SK-MEL-5 (cell line): ENCODE measurements at regions not wholly inside any gene's neighbourhood (a gene's known extent, or its start where the extent isn't known, plus 50 kb on each side); places are given as distances from the start of the nearest gene placed in this dataset.

Experiments
- DNase-seq: peaks from one replicate; pipeline ENCODE4 v3.0.0-alpha.2; 2016; ENCODE audit warnings: low read depth, low spot score
- in situ Hi-C: cut with HindIII; loops from 2 replicates; pipeline ENCODE4 v1.10.0; 2016; ENCODE audit warnings: low sequenced_read_pairs, high pct_unique_total_duplicates, low pct_unique_long_range_greater_than_20kb

DNA sequence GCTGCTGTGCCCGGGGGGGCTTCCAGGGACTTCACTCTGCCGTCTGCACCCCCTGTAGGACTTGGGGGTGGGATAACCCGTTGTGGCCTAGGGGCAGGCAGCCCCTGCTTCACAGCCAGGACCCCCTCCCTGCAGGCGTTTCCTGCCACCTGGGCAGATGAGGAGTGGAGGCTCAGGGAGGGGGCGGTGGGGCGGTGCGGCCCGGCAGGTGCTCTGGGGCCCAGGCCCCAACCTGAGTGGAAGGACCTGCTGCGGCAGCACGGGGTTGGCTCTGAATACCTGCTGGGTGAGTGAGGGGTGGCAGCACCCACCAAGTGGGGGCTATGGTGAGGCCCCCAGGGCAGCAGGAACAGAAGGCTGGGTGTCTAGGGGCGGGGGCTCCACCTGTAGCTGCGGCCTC, 78.6 kb upstream of the TTC34 start:
- in situ Hi-C loops = no loop called here
- DNase-seq = no peak

DNA sequence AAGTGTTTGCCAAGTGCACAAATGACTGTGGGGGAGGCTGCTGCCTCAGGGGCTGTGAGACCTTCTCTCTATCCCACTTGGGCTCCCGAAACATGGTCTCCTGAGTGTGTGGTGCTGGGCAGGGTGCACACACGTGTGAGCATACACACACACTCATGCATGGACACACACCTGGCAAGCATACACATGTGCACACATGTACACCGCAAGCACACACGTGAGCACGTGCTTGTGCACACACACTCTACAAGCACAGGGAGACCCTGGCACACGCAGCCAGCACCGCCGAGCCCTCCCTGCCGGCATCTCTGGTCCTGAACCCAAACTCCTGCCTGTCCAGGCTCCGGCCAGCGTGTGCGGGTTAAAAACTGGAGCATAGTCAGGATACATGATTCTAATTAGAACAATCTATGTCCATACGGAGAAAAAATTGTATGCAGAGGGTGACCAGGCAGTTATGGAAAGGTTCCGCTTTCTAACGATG, 79.4 kb upstream of the TTC34 start:
- in situ Hi-C loops = no loop called here
- DNase-seq = no peak

DNA sequence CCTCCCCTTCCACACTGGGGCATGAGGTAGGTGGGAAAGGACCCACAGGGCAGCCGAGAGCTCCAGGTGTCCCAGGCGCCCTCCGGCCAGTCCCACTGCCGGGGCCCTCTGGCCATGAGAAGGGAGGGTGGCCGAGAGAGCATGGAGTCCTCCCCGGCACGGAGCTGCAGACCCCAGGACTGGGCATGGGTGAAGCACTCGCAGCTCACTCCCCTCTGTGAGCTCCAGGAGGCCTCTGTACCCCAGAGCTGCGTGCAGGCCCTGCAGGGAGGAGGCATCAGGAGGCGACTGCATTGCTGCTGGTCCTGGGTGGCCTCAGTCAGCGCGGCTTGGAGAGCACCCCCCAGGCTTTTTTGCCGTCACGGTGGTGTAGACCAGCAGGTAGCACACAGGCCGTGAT, 80.1 kb upstream of the TTC34 start:
- in situ Hi-C loops = no loop called here
- no peak for DNase-seq

DNA sequence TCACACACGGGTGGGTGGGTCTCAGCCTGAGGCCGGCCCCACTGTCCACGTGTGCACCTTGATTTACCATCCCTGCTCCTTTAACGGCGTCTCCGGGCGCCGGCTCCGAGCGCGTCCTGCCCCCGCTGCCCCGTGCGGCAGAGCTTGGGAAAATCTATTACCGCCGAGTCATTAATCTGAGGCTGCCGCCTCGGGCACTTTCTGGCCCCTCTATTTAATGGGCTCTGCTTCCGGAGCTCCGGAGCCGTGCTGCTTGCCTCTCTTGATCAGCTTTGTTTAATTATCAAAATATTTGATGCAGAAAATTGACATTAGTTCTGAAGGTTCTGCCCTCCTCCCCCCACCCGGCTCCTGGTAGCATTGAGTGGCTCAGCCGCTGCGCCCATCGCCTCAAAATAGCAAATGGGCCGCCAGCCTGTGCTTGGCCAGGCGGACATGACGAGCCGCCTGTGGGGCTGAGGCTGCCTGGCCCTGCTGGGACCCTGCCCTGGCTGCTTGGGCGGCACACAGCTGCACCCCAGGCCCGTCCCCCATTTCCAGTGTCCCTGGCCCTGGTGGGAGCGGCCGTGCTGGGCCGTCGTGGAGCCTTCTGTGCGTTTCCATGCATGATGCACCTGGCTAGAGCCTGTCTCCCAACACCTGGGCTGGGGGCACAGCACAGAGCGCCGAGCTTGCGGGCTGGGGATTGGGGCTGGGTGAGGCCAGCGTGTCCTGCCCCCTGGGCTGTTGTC, 81.6 kb upstream of the TTC34 start:
- no peak for DNase-seq
- in situ Hi-C loops = no loop called here

DNA sequence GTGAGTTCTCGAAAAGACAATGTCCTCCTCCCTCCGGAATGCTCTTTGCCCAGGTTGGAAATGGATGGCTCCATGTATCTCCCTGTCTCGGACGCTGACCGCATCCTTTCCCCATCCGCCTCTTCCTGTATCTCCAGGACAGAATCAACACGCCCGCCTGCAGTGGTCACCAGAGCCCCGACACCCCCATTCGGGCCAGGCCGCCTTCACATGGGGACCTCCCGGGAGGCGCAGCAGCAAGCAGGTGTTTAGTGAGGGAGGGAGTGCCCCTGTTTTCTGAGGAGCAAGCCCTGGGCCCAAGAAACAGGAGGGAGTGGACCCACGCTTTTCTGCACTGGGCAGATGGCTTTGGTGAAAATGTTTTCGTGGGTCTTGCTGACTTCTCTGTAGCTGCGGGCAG, 83.5 kb upstream of the TTC34 start:
- DNase-seq = no peak
- in situ Hi-C loops = no loop called here

DNA sequence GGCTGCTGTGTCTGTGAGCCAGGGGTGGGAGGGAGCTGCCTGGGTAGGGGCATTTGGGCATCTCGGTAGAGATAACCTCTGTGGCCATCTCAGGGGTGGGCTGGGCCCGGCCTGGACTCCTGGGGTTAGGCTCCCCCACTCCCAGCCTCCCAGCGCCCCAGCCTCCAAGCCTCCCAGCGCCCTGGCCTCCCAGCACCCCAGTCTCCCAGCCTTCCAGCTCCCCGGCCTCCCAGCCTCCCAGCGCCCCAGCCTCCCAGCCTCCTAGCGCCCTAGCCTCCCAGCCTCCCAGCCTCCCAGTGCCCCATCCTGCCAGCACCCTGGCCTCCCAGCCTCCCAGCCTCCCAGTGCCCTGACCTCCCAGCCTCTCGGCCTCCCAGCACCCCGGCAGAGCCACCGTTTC, 85.1 kb upstream of the TTC34 start:
- in situ Hi-C loops = no loop called here
- no peak for DNase-seq

DNA sequence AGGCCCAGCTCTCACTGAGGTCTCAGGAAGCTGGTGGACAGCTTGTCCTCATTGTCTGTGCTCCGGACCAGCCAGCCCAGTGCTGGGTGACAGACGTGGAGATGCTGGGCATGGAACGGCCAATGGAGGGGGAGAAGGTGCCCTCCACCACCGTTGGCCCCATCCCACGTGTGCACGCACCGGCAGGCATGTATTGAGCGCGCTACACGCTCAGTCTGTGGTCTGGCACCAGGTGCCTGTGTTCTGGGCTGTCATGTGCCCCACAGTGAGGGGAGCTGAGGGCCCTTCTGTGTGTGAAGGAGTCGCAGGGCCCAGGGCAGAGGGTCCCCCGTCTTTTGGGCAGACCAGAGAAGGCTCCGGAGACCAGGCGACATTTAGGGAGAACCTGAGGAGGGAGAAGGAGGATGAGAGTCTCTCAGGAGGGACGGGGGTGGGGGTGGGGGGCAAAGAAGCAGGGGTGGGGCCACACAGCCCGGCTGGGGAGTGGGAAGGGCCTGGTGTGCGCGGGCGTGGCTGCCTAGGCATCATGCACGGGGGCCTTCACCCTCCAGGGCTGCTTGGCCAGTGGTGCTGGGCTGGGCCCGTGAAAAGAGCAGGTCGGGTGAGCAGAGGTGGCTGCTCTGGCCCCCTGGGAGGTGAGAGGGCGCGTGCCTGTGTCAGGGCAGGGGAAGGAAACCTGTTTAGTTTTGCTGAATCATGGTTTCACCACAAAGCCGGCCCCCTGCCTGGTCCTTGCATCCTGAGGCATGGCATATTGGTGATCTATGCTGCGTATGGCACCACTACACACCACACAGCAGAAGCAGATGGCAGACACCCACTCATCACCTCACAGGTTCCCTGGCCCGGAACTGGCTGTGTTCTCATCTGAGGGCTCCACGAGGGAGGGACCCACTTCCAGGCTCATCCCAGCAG, 86.7 kb upstream of the TTC34 start:
- no peak for DNase-seq
- in situ Hi-C loops = no loop called here

DNA sequence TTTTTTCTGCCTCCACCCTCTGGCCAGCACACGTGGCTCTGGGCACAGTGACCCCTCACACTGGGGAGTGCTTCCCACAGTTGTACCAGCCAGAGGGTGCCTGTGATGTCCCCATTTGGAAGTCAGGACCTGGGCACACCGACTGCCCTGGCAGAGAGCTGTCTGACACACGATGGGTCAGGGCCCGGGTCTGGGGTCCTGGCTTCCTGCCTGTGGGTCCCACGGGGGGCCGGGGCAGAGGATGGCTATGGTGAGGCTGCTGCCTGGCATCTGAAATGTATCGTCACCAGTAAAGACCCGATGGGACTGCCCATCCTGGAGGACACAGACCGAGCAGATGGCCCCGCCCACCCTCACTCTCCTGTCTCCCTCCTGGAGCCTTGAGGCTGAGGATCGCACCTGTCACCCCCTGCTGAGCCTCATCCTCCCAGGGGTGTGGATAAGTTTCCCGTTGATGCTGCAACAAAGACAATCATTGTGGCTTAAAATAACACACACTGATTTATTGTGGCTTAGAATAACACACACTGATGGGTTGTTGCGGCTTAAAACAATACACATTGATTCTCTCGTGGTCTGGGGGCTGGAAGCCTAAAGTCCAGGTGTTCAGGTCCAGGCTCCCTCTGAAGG, 88.8 kb upstream of the TTC34 start:
- in situ Hi-C loops = no loop called here
- no peak for DNase-seq

DNA sequence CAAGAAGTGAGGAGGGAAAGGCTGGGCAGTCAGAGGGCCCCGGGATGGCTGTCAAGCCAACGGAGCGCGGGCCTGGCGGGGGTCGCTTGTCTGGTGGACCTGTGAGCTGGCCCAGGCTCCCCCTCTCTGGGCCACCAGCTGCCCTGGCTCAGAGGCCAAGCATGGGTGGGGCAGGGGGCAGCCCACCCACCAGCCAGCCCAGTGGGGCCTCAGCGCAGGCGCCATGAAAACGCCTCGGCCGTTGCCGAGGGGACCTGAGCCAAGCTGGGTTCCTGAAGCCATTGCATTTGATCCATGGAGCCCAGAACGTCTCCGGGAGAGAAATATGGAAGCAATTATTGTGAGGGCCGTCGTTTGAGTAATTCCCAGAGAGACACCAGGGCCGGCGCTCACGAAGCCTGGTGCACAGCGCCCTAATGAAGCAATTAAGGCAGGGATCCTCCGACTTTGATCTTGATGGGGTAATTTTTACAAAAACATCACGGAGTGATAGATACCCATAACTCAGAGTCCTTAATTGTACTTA, 90.5 kb upstream of the TTC34 start:
- in situ Hi-C loops = no loop called here

DNA sequence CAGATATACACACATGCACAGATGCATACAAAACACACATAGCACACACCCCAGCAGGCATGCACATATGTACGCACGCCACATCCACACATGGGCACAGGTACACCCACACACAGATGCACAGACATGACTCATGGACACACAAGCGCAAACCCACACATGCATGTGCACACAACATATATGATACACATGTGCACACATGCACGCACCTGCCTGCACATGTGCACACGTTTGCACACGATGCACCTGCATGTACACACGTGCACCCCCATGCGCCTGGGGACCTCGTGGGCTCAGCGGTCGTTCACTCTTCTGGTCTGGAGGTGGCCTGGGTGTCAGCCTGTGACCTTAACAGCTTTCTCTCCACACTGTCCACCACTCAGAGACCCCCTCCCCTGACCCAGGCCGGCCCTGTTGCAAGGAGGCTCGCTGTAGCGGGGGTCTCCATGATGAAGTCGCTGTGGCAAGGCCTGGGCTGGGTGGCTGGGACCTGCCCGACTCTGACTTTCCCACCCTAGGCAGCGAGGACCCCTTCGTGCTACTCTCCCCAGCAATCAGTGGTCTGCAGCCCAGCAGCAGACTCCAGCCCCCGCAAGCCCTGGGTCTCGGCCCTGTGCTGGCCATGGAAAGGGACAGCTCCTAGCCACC, 92.1 kb upstream of the TTC34 start:
- in situ Hi-C loops = no loop called here
- no peak for DNase-seq

More for the DNA sequence above, 90.5 kb upstream of the TTC34 start:
- DNase-seq = no peak

DNA sequence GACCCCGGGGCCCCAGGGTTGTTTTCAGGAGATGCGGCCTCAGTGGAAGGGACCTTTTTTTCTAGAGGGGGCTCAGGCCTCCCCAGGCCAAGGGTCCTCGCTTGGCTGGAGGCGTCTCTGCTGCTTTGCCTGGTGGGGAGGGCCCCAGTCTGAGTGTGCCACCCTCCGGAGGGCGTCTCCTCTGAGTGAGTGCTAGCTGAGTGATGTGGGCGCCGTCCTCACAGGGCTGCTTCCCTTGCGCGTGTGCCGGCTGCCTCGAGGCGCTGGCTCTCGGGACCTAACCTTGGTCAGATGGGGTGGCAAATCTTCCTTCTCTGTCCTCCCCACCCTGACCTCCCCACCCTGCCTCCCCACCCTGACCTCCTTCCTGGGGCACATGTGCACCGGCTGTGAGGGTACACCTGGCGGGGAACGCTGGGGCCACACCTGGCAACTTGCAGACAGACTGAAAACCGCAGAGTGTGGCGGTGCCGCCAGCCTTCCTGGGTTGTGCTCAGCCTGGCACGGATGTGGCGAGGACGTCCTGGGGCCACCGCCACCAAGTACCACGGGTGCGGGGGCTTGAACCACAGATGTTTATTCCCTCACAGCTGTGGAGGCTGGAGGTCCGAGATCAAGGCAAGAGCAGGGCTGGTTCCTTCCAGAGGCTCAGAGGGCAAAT, 93.0 kb upstream of the TTC34 start:
- DNase-seq = no peak
- in situ Hi-C loops = no loop called here

DNA sequence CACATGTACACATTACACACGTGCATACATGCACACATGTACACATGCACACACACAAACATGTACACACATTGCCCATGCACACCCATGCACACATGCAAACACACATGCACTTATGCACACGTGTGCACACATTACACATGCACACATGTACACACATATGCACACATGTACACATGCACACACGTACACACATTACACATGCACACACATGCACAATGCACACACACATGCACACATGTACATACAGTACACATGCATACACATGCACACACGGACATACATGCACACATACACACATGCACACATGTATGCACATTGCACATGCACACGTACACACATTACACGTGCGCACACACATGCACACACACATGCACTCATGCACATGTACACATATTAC, 95.3 kb upstream of the TTC34 start:
- in situ Hi-C loops = no loop called here

DNA sequence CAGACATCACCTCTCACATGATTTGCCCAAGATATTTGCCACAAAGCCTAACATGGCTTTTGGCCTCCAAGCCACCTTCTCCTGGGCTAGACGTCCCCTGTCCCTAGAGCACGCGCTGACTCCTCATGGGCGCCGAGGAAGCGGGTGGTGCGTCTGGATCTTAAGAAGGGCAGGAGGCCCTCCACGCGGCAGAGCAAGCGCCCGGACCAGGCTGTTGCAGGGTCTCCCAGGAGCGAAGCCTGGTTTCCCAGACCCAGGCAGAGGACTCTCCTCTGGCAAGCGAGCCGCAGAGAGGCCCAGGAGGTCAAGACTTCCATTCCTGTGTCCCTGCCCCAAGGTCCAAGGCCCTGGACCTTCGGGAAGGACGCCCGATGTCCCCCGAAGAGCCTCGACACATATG, 101.7 kb upstream of the TTC34 start:
- in situ Hi-C loops = no loop called here
- DNase-seq = no peak

More for the DNA sequence above, 95.3 kb upstream of the TTC34 start:
- no peak for DNase-seq

DNA sequence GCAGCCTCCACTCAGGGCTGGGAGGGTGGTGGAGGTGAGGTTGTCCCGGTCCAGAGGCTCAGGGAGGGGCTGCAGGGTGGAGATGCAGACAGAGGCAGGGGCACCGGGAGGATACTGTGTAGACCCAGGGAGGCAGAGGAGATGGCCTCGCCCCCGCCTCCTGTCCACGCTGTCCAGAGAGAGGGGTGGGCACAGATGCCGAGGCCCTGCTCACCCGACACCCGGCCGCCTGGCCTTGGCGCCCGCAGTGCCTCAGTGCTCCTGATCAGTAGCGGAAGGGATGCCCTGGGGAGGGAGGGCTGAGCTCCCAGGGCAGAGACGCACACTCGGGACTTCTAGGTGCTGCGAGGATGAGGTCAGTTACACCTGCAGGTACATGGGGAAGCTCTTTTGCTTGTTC, 102.7 kb upstream of the TTC34 start:
- in situ Hi-C loops = no loop called here
- no peak for DNase-seq

DNA sequence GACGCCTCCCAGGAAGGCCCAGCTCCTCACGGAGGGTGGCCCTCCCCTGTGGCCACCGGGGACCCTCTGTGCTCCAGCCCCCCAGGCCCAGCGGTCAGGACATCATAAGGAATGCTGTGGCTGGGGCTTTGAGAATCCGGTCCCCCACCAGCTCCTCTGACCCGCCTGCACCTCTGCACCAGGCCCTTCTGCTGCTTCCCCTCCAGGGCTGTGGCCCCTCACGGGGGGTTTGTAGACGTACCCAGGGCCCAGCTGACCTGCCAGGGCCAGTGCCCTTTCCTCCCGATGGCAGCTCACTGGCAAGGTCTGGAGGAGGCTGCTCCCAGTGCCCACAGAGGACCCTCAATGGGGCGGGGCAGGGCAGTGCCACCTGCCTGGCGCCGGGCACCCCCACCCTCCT, 103.9 kb upstream of the TTC34 start:
- in situ Hi-C loops = no loop called here
- no peak for DNase-seq

DNA sequence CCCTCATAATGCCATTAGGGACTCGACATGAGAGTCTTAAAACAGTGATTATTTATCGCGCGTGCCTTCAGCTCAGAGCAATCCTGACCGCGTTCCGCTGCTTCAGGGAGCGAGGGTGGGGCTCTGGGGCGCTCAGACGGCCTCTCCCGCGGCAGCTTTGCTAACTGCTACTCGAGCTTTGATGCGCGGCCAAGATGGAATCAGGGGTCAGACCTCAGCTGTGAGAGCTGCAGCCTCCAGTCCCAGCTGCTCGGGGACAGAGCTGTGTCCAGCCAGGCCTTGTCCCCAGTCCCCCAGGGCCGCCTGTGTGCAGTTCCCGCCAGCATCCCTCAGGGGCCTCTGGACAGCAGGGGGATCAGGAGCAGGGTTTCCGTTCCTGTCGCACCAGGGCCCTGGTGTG, 104.6 kb upstream of the TTC34 start:
- DNase-seq = no peak
- in situ Hi-C loops = no loop called here

DNA sequence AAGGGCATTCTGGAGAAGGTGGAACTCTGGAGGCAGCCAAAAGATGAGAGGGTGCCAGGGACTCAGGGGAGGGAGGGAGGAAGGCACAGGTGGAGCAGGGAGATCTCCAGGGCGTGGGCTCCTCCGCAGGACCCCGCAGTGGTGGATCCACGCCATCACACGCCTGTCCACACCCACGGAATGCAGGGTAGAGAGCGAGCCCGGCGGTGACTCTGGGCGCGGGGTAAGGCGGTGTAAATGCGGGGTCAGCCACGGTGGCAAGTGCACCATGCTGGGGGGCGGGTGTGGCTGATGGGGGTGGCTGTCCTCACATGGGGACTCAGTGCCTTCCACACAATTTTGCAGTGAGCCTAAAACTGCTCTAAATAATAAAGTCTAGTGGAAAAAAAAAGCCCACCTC, 105.1 kb upstream of the TTC34 start:
- DNase-seq = no peak
- in situ Hi-C loops = no loop called here
